Mesenchymal stem cell (in vitro differentiated cells and primary cell): ENCODE measurements at regions not wholly inside any gene's neighbourhood (a gene's known extent, or its start where the extent isn't known, plus 50 kb on each side); places are given as distances from the start of the nearest gene placed in this dataset.

Source experiments
- DNase-seq: peaks from one replicate; pipeline ENCODE4 v3.0.0-alpha.2; 2013
- H2AFZ ChIP-seq: one replicate; pipeline ENCODE4 v1.6.1; 2013; ENCODE audit warnings: low read depth, mild to moderate bottlenecking, control low read depth, inconsistent platforms, low read length, moderate library complexity
- H2AK5ac ChIP-seq: 2 replicates; pipeline ENCODE4 v1.6.1; 2013; ENCODE audit warnings: low read length, moderate library complexity, mild to moderate bottlenecking, inconsistent platforms; ENCODE audit not compliant: severe bottlenecking
- H2BK120ac ChIP-seq: one replicate; pipeline ENCODE4 v1.6.1; 2013; ENCODE audit warnings: low read depth, mild to moderate bottlenecking, inconsistent platforms, low read length, moderate library complexity
- H2BK12ac ChIP-seq, 2 experiments: one replicate each; pipeline ENCODE4 v1.6.1; 2013; ENCODE audit warnings: inconsistent platforms in 2 of 2, low read length in 2 of 2, mild to moderate bottlenecking in 2 of 2, moderate library complexity in 2 of 2, control low read depth in 1 of 2
- H2BK15ac ChIP-seq: one replicate; pipeline ENCODE4 v1.6.1; 2013; ENCODE audit warnings: mild to moderate bottlenecking, low read depth, inconsistent platforms; ENCODE audit not compliant: poor library complexity, severe bottlenecking
- H2BK5ac ChIP-seq: 2 replicates; pipeline ENCODE4 v1.6.1; 2013; ENCODE audit warnings: low read depth, mild to moderate bottlenecking, low read length, control low read depth, inconsistent platforms; ENCODE audit not compliant: poor library complexity, severe bottlenecking
- H3K14ac ChIP-seq, 2 experiments: one replicate each; pipeline ENCODE4 v1.6.1; 2013; ENCODE audit warnings: inconsistent platforms in 2 of 2, low read length in 2 of 2, control low read depth in 1 of 2, mild to moderate bottlenecking in 1 of 2, moderate library complexity in 1 of 2
- H3K18ac ChIP-seq, 2 experiments: one replicate each; pipeline ENCODE4 v1.6.1; 2013; ENCODE audit warnings: inconsistent platforms in 2 of 2, low read length in 2 of 2, control low read depth in 1 of 2, low read depth in 1 of 2, mild to moderate bottlenecking in 1 of 2
- H3K23ac ChIP-seq, 2 experiments: one replicate each; pipeline ENCODE4 v1.6.1; 2013; ENCODE audit warnings: inconsistent platforms in 2 of 2, low read length in 2 of 2, mild to moderate bottlenecking in 2 of 2, moderate library complexity in 2 of 2, control low read depth in 1 of 2
- H3K27ac ChIP-seq: 2 replicates; pipeline ENCODE4 v1.5.1; 2013; ENCODE audit warnings: mild to moderate bottlenecking, moderate library complexity, low read length, control low read depth, inconsistent platforms; ENCODE audit not compliant: poor library complexity, severe bottlenecking
- H3K27me3 ChIP-seq, 2 experiments: 2 replicates each; pipeline versions ENCODE4 v1.6.1 to v1.7.0; 2013; ENCODE audit warnings: low read length in 2 of 2, mild to moderate bottlenecking in 2 of 2, moderate library complexity in 2 of 2, control low read depth in 1 of 2, inconsistent platforms in 1 of 2; ENCODE audit not compliant: control insufficient read depth in 1 of 2, insufficient read depth in 1 of 2
- H3K36me3 ChIP-seq, 2 experiments: 2 replicates each; pipeline versions ENCODE4 v1.6.1 to v1.7.0; 2013; ENCODE audit warnings: low read length in 2 of 2, control low read depth in 1 of 2, inconsistent platforms in 1 of 2, low read depth in 1 of 2, mild to moderate bottlenecking in 1 of 2; ENCODE audit not compliant: insufficient read depth in 2 of 2, control insufficient read depth in 1 of 2
- H3K4ac ChIP-seq, 2 experiments: one replicate each; pipeline ENCODE4 v1.6.1; 2013; ENCODE audit warnings: inconsistent platforms in 2 of 2, low read length in 2 of 2, mild to moderate bottlenecking in 2 of 2, moderate library complexity in 2 of 2, control low read depth in 1 of 2, low read depth in 1 of 2
- H3K4me1 ChIP-seq: 2 replicates; pipeline ENCODE4 v1.6.1; 2013; ENCODE audit warnings: low read depth, low read length, control low read depth; ENCODE audit not compliant: control insufficient read depth, insufficient read depth
- H3K4me2 ChIP-seq: 2 replicates; pipeline ENCODE4 v1.6.1; 2013; ENCODE audit warnings: low read length, mild to moderate bottlenecking, inconsistent platforms; ENCODE audit not compliant: poor library complexity, severe bottlenecking
- H3K4me3 ChIP-seq, 2 experiments: 2 replicates each; pipeline versions ENCODE4 v1.5.1 to v1.7.0; 2013; ENCODE audit warnings: low read length in 2 of 2, mild to moderate bottlenecking in 2 of 2, control low read depth in 1 of 2, low read depth in 1 of 2; ENCODE audit not compliant: insufficient read depth in 1 of 2
- H3K79me1 ChIP-seq: replicated peaks from 2 replicates; pipeline ENCODE4 v1.6.1; 2013; ENCODE audit warnings: mild to moderate bottlenecking, control low read depth, low read length, inconsistent platforms; ENCODE audit not compliant: poor library complexity, severe bottlenecking
- H3K9ac ChIP-seq: 2 replicates; pipeline ENCODE4 v1.7.0; 2013; ENCODE audit warnings: mild to moderate bottlenecking, low read length, moderate library complexity
- H3K9me3 ChIP-seq: 2 replicates; pipeline ENCODE4 v1.7.0; 2013; ENCODE audit warnings: mild to moderate bottlenecking, low read length; ENCODE audit not compliant: control insufficient read depth
- H4K8ac ChIP-seq: one replicate; pipeline ENCODE4 v1.6.1; 2013; ENCODE audit warnings: inconsistent platforms, mild to moderate bottlenecking, low read length, moderate library complexity
- H4K91ac ChIP-seq: one replicate; pipeline ENCODE4 v1.6.1; 2013; ENCODE audit warnings: mild to moderate bottlenecking, low read length, inconsistent platforms
- WGBS: methylation state at CpG from one replicate; pipeline ENCODE4 v1.1.7; 2013; ENCODE audit warnings: mixed read lengths; 5-methylcytosine and 5-hydroxymethylcytosine counted together

DNA sequence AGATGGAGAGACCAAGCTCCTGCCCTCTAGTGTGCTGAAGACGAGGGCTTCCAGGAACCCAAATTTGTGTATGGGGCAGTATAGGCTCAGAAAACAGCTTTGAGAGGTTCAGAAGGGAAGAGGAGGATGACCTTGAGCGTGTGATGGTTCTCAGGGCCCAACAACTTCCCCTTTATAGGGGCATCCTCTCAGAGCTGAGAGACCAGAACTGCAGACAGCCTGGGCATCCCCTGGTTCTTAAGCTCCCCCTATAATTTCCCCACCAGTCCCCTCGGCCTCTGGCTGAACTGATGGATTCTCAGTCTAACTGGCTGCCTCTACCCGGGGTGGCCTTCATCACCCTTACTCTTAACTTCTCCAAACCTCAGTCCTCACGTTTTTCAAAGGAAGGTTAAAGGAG lies 167.5 kb downstream of the URI1 start:
- Histone ChIP-seq H2BK120ac (no peak overlapping the region), H3K18ac (no peak overlapping the region), H3K9me3 (no peaks in the 10 kb centered on the region), H3K27me3 (peaks cover 0 to 5% of the 10 kb centered on the region in 2 experiments), H3K36me3 (no peaks in the 10 kb centered on the region), H3K9ac (no peak overlapping the region), H4K91ac (no peak overlapping the region), H3K27ac (no peak overlapping the region), H3K4me1 (no peaks in the 10 kb centered on the region), H3K4me2 (no peak overlapping the region), H2BK12ac (no peak overlapping the region), H3K4ac (no peak overlapping the region), H3K79me1 (no peaks in the 10 kb centered on the region), H2AFZ (no peak overlapping the region), H2BK5ac (no peak overlapping the region), H2BK15ac (no peak overlapping the region), H2AK5ac (no peak overlapping the region), H3K23ac (no peak overlapping the region), H4K8ac (no peak overlapping the region), H3K14ac (no peak overlapping the region), H3K4me3 (no peak overlapping the region)
- DNase-seq: no peak
- WGBS: 54% methylated on average over 5 of the region's 5 CpGs

DNA sequence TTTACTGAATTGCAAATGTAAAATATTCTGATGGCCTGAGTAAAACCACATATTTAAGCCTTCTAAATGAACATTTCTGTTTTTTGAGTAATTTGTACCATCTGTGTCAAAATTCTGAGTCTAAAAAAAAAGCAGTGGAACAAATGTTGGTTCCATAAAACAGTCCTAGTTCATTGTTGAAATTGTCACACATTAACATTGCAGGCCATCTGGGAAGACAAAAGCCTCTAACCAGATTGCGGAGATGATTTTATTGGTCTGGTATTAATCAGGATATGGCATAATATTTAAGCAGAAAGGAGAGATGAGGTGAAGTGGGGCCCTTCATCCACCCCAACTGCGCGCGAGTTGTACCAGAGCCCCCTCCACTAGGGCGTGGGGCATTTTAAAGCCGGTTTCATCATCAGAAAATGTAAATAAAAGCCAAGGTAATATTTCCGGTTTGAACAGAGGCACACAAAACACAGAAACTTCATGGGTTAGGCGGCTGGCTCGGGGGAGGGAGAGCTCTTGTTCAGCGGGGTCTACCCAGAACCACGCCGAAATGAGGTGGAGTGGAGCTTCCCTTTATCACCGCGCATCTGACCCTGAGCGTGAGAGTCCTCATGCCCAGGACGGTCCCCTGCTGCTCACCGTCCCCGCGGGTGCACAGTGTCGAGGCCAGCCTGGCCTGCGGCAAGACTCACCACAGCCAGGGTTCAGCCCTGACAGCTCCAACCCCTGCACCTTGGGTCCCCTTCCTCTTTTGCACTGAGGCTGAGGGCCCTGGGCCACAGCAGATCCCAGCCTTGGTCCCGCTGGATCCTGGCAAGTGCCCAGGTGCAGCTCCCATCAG lies 169.2 kb downstream of the URI1 start:
- no peaks in the 10 kb centered on the region for H3K79me1 ChIP-seq
- no peak overlapping the region for H2BK5ac ChIP-seq
- no peak overlapping the region for H3K4me2 ChIP-seq
- H2AK5ac ChIP-seq: no peak overlapping the region
- H3K36me3 ChIP-seq: no peaks in the 10 kb centered on the region
- no peak overlapping the region for H4K8ac ChIP-seq
- no peak overlapping the region for H3K9ac ChIP-seq
- H2BK120ac ChIP-seq: no peak overlapping the region
- no peak overlapping the region for H3K23ac ChIP-seq
- H3K9me3 ChIP-seq: no peaks in the 10 kb centered on the region
- no peaks in the 10 kb centered on the region for H3K4me1 ChIP-seq
- WGBS: 82% methylated on average over 22 of the region's 22 CpGs
- H3K14ac ChIP-seq: no peak overlapping the region
- H3K27ac ChIP-seq: no peak overlapping the region
- no peak overlapping the region for H2BK12ac ChIP-seq
- peaks cover 0 to 5% of the 10 kb centered on the region in 2 experiments for H3K27me3 ChIP-seq
- no peak overlapping the region for H2AFZ ChIP-seq
- H4K91ac ChIP-seq: peak overlapping the region; percentile 2
- H3K4ac ChIP-seq: no peak overlapping the region
- DNase-seq: no peak
- no peak overlapping the region for H3K18ac ChIP-seq
- no peak overlapping the region for H2BK15ac ChIP-seq
- H3K4me3 ChIP-seq: no peak overlapping the region

DNA sequence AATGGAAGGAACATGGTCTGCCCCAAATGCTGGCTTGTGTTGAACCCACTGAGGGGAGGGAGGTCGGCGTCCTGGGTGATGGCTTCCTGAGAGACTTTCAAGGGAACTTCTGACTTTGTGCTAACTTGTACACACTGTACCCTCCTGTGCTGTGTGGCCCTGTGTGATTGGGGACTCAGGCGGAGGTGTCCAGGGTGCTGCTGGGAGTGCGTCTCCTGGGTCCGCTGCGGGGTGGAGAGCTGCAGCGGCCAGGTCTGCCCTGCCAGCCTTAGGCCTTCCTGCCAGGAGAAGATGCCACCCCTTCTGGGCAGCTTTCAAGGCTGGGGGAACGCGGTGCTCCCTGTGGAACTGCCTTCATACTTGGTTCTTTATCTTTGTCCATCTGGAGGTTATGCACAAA lies 170.1 kb downstream of the URI1 start:
- no peak overlapping the region for H3K4me2 ChIP-seq
- no peaks in the 10 kb centered on the region for H3K4me1 ChIP-seq
- H2BK15ac ChIP-seq: no peak overlapping the region
- no peak overlapping the region for H4K8ac ChIP-seq
- H3K23ac ChIP-seq: no peak overlapping the region
- H3K27me3 ChIP-seq: peaks cover 0 to 5% of the 10 kb centered on the region in 2 experiments
- no peak for DNase-seq
- no peak overlapping the region for H2AK5ac ChIP-seq
- H2BK120ac ChIP-seq: no peak overlapping the region
- H3K4me3 ChIP-seq: no peak overlapping the region
- no peak overlapping the region for H4K91ac ChIP-seq
- no peak overlapping the region for H2BK5ac ChIP-seq
- H3K4ac ChIP-seq: no peak overlapping the region
- H3K14ac ChIP-seq: no peak overlapping the region
- no peak overlapping the region for H2AFZ ChIP-seq
- H3K9ac ChIP-seq: no peak overlapping the region
- H2BK12ac ChIP-seq: no peak overlapping the region
- no peaks in the 10 kb centered on the region for H3K79me1 ChIP-seq
- no peaks in the 10 kb centered on the region for H3K36me3 ChIP-seq
- H3K18ac ChIP-seq: no peak overlapping the region
- H3K27ac ChIP-seq: no peak overlapping the region
- no peaks in the 10 kb centered on the region for H3K9me3 ChIP-seq
- 92% methylated on average over 9 of the region's 9 CpGs for WGBS

DNA sequence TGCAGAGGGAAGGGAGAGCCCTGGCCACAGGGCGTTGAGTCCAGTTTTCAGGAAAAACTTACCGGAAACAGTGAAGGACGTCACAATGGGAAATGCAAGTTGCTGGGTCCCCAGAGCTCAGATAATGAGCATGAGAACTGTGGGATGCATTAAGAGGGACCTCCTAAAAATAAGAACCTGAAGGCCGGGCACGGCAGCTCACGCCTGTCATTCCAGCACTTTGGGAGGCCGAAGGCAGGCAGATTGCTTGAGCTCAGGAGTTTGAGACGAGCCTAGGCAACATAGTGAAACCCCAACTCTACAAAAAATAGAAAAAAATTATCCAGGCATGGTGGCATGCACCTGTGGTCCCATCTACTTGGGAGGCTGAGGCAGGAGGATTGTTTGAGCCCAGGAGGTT lies 170.6 kb downstream of the URI1 start:
- no peak overlapping the region for H3K23ac ChIP-seq
- no peak overlapping the region for H2BK5ac ChIP-seq
- H2BK120ac ChIP-seq: no peak overlapping the region
- H3K9me3 ChIP-seq: no peaks in the 10 kb centered on the region
- no peak overlapping the region for H2BK15ac ChIP-seq
- no peak overlapping the region for H3K4me2 ChIP-seq
- no peak overlapping the region for H3K27ac ChIP-seq
- H2AFZ ChIP-seq: no peak overlapping the region
- H3K4me1 ChIP-seq: no peaks in the 10 kb centered on the region
- peaks cover 0 to 5% of the 10 kb centered on the region in 2 experiments for H3K27me3 ChIP-seq
- no peak overlapping the region for H2BK12ac ChIP-seq
- DNase-seq: no peak
- no peak overlapping the region for H2AK5ac ChIP-seq
- no peak overlapping the region for H3K4ac ChIP-seq
- 82% methylated on average over 8 of the region's 8 CpGs for WGBS
- H4K8ac ChIP-seq: no peak overlapping the region
- no peaks in the 10 kb centered on the region for H3K79me1 ChIP-seq
- H3K9ac ChIP-seq: no peak overlapping the region
- no peak overlapping the region for H3K4me3 ChIP-seq
- H4K91ac ChIP-seq: no peak overlapping the region
- H3K18ac ChIP-seq: no peak overlapping the region
- no peaks in the 10 kb centered on the region for H3K36me3 ChIP-seq
- no peak overlapping the region for H3K14ac ChIP-seq
